ENCODE measurements at regions not wholly inside any gene's neighbourhood (a gene's known extent, or its start where the extent isn't known, plus 50 kb on each side); places are given as distances from the start of the nearest gene placed in this dataset.
"Not testable (repeated sequence)": the region's sequence is repeated elsewhere in the genome, so short reads cannot be mapped to it uniquely, and the experiment has no call there.

- ChIA-PET CTCF (no interaction called here), POLR2A (no interaction called here)
- DNase-seq (ENCODE audit: extremely low spot score) = no peak
- no peak for TF ChIP-seq CTCF (IDR thresholded peaks at IDR 0.05; ENCODE audit: control extremely low read depth, extremely low read depth, low read depth, missing control alignments)
Measured at GRCh38 chr2:155895016-155895415, 437.5 kb downstream of the NR4A2 start.

GRCh38 chr2:155880382-155880781 lies 452.1 kb downstream of the NR4A2 start:
- POLR2A ChIA-PET; DNase-seq (ENCODE audit: extremely low spot score): not testable (repeated sequence)
- CTCF ChIA-PET = interaction anchor here (0.9 kb wide), 1 partner anchor 821 kb away, joined by 3 read pairs; no protein-coding TSS in a partner anchor

- DNase-seq (ENCODE audit: extremely low spot score); POLR2A ChIA-PET: not testable (repeated sequence)
- CTCF ChIA-PET = interaction anchor here (0.9 kb wide), 1 partner anchor 822 kb away, joined by 3 read pairs; no protein-coding TSS in a partner anchor
Measured at GRCh38 chr2:155879900-155880299, 452.6 kb downstream of the NR4A2 start.

- DNase-seq (ENCODE audit: extremely low spot score) = no peak
- ChIA-PET POLR2A (no interaction called here), CTCF (no interaction called here)
- TF ChIP-seq CTCF (IDR thresholded peaks at IDR 0.05; ENCODE audit: control extremely low read depth, extremely low read depth, low read depth, missing control alignments) = no peak
Measured at GRCh38 chr2:155872396-155872795, 460.1 kb downstream of the NR4A2 start.

GRCh38 chr2:155871940-155872339 lies 460.6 kb downstream of the NR4A2 start:
- CTCF ChIA-PET = no interaction called here
- POLR2A ChIA-PET = no interaction called here
- no peak for TF ChIP-seq CTCF (IDR thresholded peaks at IDR 0.05; ENCODE audit: control extremely low read depth, extremely low read depth, low read depth, missing control alignments)

GRCh38 chr2:155867564-155867963 lies 465.0 kb downstream of the NR4A2 start:
- POLR2A ChIA-PET = no interaction called here
- TF ChIP-seq CTCF (IDR thresholded peaks at IDR 0.05; ENCODE audit: control extremely low read depth, extremely low read depth, low read depth, missing control alignments) = no peak
- no peak for DNase-seq (ENCODE audit: extremely low spot score)
- CTCF ChIA-PET = interaction anchor here (1.7 kb wide), 1 partner anchor 26 kb away, joined by 4 read pairs; no protein-coding TSS in a partner anchor

More at GRCh38 chr2:155871940-155872339, 460.6 kb downstream of the NR4A2 start:
- DNase-seq (ENCODE audit: extremely low spot score) = no peak

GRCh38 chr2:155866477-155866876 lies 466.0 kb downstream of the NR4A2 start:
- DNase-seq (ENCODE audit: extremely low spot score) = no peak
- POLR2A ChIA-PET = no interaction called here
- TF ChIP-seq CTCF (IDR thresholded peaks at IDR 0.05; ENCODE audit: control extremely low read depth, extremely low read depth, low read depth, missing control alignments) = no peak
- CTCF ChIA-PET = interaction anchor here (1.7 to 2.6 kb wide), 3 partner anchors 11 to 25 kb away, joined by 4 to 6 read pairs (median 5); no protein-coding TSS in a partner anchor

- CTCF ChIA-PET = no interaction called here
- DNase-seq (ENCODE audit: extremely low spot score) = no peak
- TF ChIP-seq CTCF (IDR thresholded peaks at IDR 0.05; ENCODE audit: control extremely low read depth, extremely low read depth, low read depth, missing control alignments) = no peak
- POLR2A ChIA-PET = no interaction called here
Measured at GRCh38 chr2:155852156-155852555, 480.4 kb downstream of the NR4A2 start.
